GM21390 (cell line): ENCODE measurements at regions not wholly inside any gene's neighbourhood (a gene's known extent, or its start where the extent isn't known, plus 50 kb on each side); places are given as distances from the start of the nearest gene placed in this dataset.

Source experiments
- ATAC-seq: cut with Tn5 transposase; IDR thresholded peaks from one replicate; pipeline ENCODE4 v1.9.1; 2021; ENCODE audit not compliant: unreplicated experiment

GRCh38 chr22:48753752-48754517 is 1073.7 kb downstream of the BRD1 start:
- ATAC-seq, result no peak

- ATAC-seq, result no peak
Measured at GRCh38 chr22:48753381-48753730, 1074.3 kb downstream of the BRD1 start.

GRCh38 chr22:48752451-48753380 is 1075.0 kb downstream of the BRD1 start:
- no peak for ATAC-seq

GRCh38 chr22:48751539-48752437 is 1075.9 kb downstream of the BRD1 start:
- ATAC-seq, result no peak

GRCh38 chr22:48750826-48751440 is 1076.7 kb downstream of the BRD1 start:
- no peak for ATAC-seq

GRCh38 chr22:48750282-48750681 is 1077.4 kb downstream of the BRD1 start:
- ATAC-seq, result no peak

GRCh38 chr22:48749555-48750227 is 1078.0 kb downstream of the BRD1 start:
- no peak for ATAC-seq

- no peak for ATAC-seq
Measured at GRCh38 chr22:48748860-48749554, 1078.7 kb downstream of the BRD1 start.

GRCh38 chr22:48748113-48748859 is 1079.4 kb downstream of the BRD1 start:
- no peak for ATAC-seq

GRCh38 chr22:48746789-48747425 is 1080.8 kb downstream of the BRD1 start:
- ATAC-seq, result no peak

- no peak for ATAC-seq
Measured at GRCh38 chr22:48745842-48746788, 1081.6 kb downstream of the BRD1 start.

- no peak for ATAC-seq
Measured at GRCh38 chr22:48744967-48745841, 1082.5 kb downstream of the BRD1 start.

- no peak for ATAC-seq
Measured at GRCh38 chr22:48744283-48744641, 1083.4 kb downstream of the BRD1 start.

GRCh38 chr22:48743601-48744282 is 1083.9 kb downstream of the BRD1 start:
- no peak for ATAC-seq

- no peak for ATAC-seq
Measured at GRCh38 chr22:48742556-48743343, 1084.9 kb downstream of the BRD1 start.
